ENCODE measurements at regions not wholly inside any gene's neighbourhood (a gene's known extent, or its start where the extent isn't known, plus 50 kb on each side); places are given as distances from the start of the nearest gene placed in this dataset.

- Histone ChIP-seq H2BK15ac (ENCODE audit: low read depth, low read length) (no peak overlapping the region), H3K27me3 (ENCODE audit: insufficient read depth, low read length) (no peaks in the 10 kb centered on the region), H2AFZ (ENCODE audit: low read length) (no peak overlapping the region), H3K14ac (ENCODE audit: insufficient read depth, low read length) (no peak overlapping the region), H4K5ac (ENCODE audit: insufficient read length, low read depth, low read length) (no peak overlapping the region), H3K18ac (ENCODE audit: insufficient read length, low read depth, low read length) (no peak overlapping the region), H3K79me2 (ENCODE audit: insufficient read depth, low read length) (no peaks in the 10 kb centered on the region), H3K56ac (ENCODE audit: insufficient read length, low read depth, low read length) (no peak overlapping the region), H2BK120ac (ENCODE audit: low read depth, low read length, poor library complexity, severe bottlenecking) (no peak overlapping the region), H2AK5ac (ENCODE audit: insufficient read length, low read length) (no peak overlapping the region), H4K91ac (ENCODE audit: insufficient read length, low read depth, low read length) (no peak overlapping the region), H4K8ac (replicated peaks; ENCODE audit: insufficient read length, low read depth, low read length) (no peak overlapping the region), H4K20me1 (ENCODE audit: control insufficient read depth, insufficient read depth, insufficient read length) (no peaks in the 10 kb centered on the region), H3K9ac (ENCODE audit: extremely low read depth, insufficient read length, low read length) (no peak overlapping the region), H3K27ac (ENCODE audit: insufficient read length, low read depth, low read length) (no peak overlapping the region), H3K79me1 (ENCODE audit: insufficient read depth, low read depth, low read length, poor library complexity, severe bottlenecking) (no peaks in the 10 kb centered on the region), H3K4me1 (ENCODE audit: insufficient read depth, low read length) (no peaks in the 10 kb centered on the region), H2BK5ac (ENCODE audit: insufficient read length, low read length) (no peak overlapping the region), H2BK12ac (ENCODE audit: insufficient read length, low read depth, low read length) (no peak overlapping the region), H3K23me2 (ENCODE audit: insufficient read length, low read depth, low read length, poor library complexity, severe bottlenecking) (no peaks in the 10 kb centered on the region), H3T11ph (ENCODE audit: low read length) (no peak overlapping the region), H3K23ac (ENCODE audit: insufficient read length, low read depth, low read length) (no peak overlapping the region), H3K4ac (ENCODE audit: low read depth, low read length) (no peak overlapping the region), H3K9me3 (ENCODE audit: control insufficient read depth, low read depth, low read length) (no peaks in the 10 kb centered on the region), H2BK20ac (ENCODE audit: low read depth, low read length, poor library complexity, severe bottlenecking) (no peak overlapping the region), H3K4me2 (ENCODE audit: insufficient read depth, insufficient read length, low read length) (no peak overlapping the region)
- Mint-ChIP-seq H3K27ac (no peak overlapping the region), H3K27me3 (ENCODE audit: low read depth) (no peaks in the 10 kb centered on the region; the same call in 1 of the 2 replicates), H3K4me1 (no peaks in the 10 kb centered on the region), H3K36me3 (ENCODE audit: insufficient read depth in 1 of 3, low read depth in 3 of 3) (no peaks in the 10 kb centered on the region; a peak in 1 of 7 replicates), H3K4me3 (no peak overlapping the region), H3K9me3 (no peaks in the 10 kb centered on the region)
- no peak for DNase-seq
- TF ChIP-seq, protein P1, sequence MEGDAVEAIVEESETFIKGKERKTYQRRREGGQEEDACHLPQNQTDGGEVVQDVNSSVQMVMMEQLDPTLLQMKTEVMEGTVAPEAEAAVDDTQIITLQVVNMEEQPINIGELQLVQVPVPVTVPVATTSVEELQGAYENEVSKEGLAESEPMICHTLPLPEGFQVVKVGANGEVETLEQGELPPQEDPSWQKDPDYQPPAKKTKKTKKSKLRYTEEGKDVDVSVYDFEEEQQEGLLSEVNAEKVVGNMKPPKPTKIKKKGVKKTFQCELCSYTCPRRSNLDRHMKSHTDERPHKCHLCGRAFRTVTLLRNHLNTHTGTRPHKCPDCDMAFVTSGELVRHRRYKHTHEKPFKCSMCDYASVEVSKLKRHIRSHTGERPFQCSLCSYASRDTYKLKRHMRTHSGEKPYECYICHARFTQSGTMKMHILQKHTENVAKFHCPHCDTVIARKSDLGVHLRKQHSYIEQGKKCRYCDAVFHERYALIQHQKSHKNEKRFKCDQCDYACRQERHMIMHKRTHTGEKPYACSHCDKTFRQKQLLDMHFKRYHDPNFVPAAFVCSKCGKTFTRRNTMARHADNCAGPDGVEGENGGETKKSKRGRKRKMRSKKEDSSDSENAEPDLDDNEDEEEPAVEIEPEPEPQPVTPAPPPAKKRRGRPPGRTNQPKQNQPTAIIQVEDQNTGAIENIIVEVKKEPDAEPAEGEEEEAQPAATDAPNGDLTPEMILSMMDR (conservative IDR thresholded peaks at IDR 0.05), result no peak
- WGBS (ENCODE audit: extremely low coverage, insufficient read length, low lambda C conversion rate), result no CpG with 5 or more reads among the region's 5 CpGs
Measured at GRCh38 chr1:56080123-56080522, 499.2 kb downstream of the PLPP3 start.

Measured in H9 (cell line).